H9 (cell line): ENCODE measurements at regions not wholly inside any gene's neighbourhood (a gene's known extent, or its start where the extent isn't known, plus 50 kb on each side); places are given as distances from the start of the nearest gene placed in this dataset.

Experiments
- DNase-seq: peaks from one replicate; pipeline ENCODE4 v3.0.0-alpha.2; 2017
- H2AFZ ChIP-seq: one replicate; pipeline ENCODE4 v1.6.1; 2013; ENCODE audit warnings: mild to moderate bottlenecking, low read length, control low read depth, moderate library complexity
- H2AK5ac ChIP-seq: 2 replicates; pipeline ENCODE4 v1.6.1; 2013; ENCODE audit warnings: low read length, control low read depth, mixed read lengths; ENCODE audit not compliant: insufficient read length
- H2BK120ac ChIP-seq: one replicate; pipeline ENCODE4 v1.6.1; 2013; ENCODE audit warnings: low read depth, mild to moderate bottlenecking, low read length, control low read depth, inconsistent platforms; ENCODE audit not compliant: poor library complexity, severe bottlenecking
- H2BK12ac ChIP-seq: 2 replicates; pipeline ENCODE4 v1.6.1; 2013; ENCODE audit warnings: low read length, control low read depth, mixed read lengths, low read depth; ENCODE audit not compliant: insufficient read length
- H2BK15ac ChIP-seq: 2 replicates; pipeline ENCODE4 v1.6.1; 2013; ENCODE audit warnings: low read depth, low read length, control low read depth
- H2BK20ac ChIP-seq: one replicate; pipeline ENCODE4 v1.6.1; 2013; ENCODE audit warnings: low read depth, mild to moderate bottlenecking, low read length, control low read depth, inconsistent platforms; ENCODE audit not compliant: poor library complexity, severe bottlenecking
- H2BK5ac ChIP-seq: 2 replicates; pipeline ENCODE4 v1.6.1; 2013; ENCODE audit warnings: low read length, control low read depth, mixed read lengths; ENCODE audit not compliant: insufficient read length
- H3K14ac ChIP-seq: 2 replicates; pipeline ENCODE4 v1.6.1; 2013; ENCODE audit warnings: low read length, control low read depth; ENCODE audit not compliant: insufficient read depth
- H3K18ac ChIP-seq: 2 replicates; pipeline ENCODE4 v1.6.1; 2013; ENCODE audit warnings: low read depth, mild to moderate bottlenecking, mixed read lengths, low read length, control low read depth; ENCODE audit not compliant: insufficient read length
- H3K23ac ChIP-seq: 2 replicates; pipeline ENCODE4 v1.6.1; 2013; ENCODE audit warnings: low read length, control low read depth, mixed read lengths, low read depth; ENCODE audit not compliant: insufficient read length
- H3K23me2 ChIP-seq: 2 replicates; pipeline ENCODE4 v1.6.1; 2013; ENCODE audit warnings: low read depth, mild to moderate bottlenecking, mixed read lengths, low read length, control low read depth; ENCODE audit not compliant: insufficient read length, poor library complexity, severe bottlenecking
- H3K27ac ChIP-seq: 2 replicates; pipeline ENCODE4 v1.5.1; 2013; ENCODE audit warnings: low read length, control low read depth, mixed read lengths, low read depth; ENCODE audit not compliant: insufficient read length
- H3K27me3 ChIP-seq: 2 replicates; pipeline ENCODE4 v1.6.1; 2013; ENCODE audit warnings: low read length, control low read depth, inconsistent platforms; ENCODE audit not compliant: insufficient read depth
- H3K4ac ChIP-seq: 2 replicates; pipeline ENCODE4 v1.6.1; 2013; ENCODE audit warnings: low read depth, mild to moderate bottlenecking, control low read depth, inconsistent platforms, low read length, moderate library complexity
- H3K4me1 ChIP-seq: 2 replicates; pipeline ENCODE4 v1.6.1; 2013; ENCODE audit warnings: low read length, control low read depth, inconsistent platforms; ENCODE audit not compliant: insufficient read depth
- H3K4me2 ChIP-seq: 2 replicates; pipeline ENCODE4 v1.6.1; 2013; ENCODE audit warnings: low read length, control low read depth, mixed read lengths; ENCODE audit not compliant: insufficient read length, insufficient read depth
- H3K56ac ChIP-seq: 2 replicates; pipeline ENCODE4 v1.6.1; 2013; ENCODE audit warnings: low read depth, mild to moderate bottlenecking, mixed read lengths, low read length, control low read depth; ENCODE audit not compliant: insufficient read length
- H3K79me1 ChIP-seq: 2 replicates; pipeline ENCODE4 v1.6.1; 2013; ENCODE audit warnings: low read depth, mild to moderate bottlenecking, moderate library complexity, low read length, control low read depth, inconsistent platforms; ENCODE audit not compliant: insufficient read depth, poor library complexity, severe bottlenecking
- H3K79me2 ChIP-seq: 2 replicates; pipeline ENCODE4 v1.6.1; 2013; ENCODE audit warnings: low read length, control low read depth, inconsistent platforms; ENCODE audit not compliant: insufficient read depth
- H3K9ac ChIP-seq: 2 replicates; pipeline ENCODE4 v1.6.1; 2013; ENCODE audit warnings: low read length, control low read depth, mixed read lengths; ENCODE audit not compliant: insufficient read length; ENCODE audit errors: extremely low read depth
- H3K9me3 ChIP-seq: one replicate; pipeline ENCODE4 v1.6.1; 2013; ENCODE audit warnings: low read depth, low read length, inconsistent platforms; ENCODE audit not compliant: control insufficient read depth
- H3T11ph ChIP-seq: one replicate; pipeline ENCODE4 v1.6.1; 2013; ENCODE audit warnings: mild to moderate bottlenecking, low read length, control low read depth, inconsistent platforms
- H4K20me1 ChIP-seq: one replicate; pipeline ENCODE4 v1.6.1; 2013; ENCODE audit not compliant: control insufficient read depth, insufficient read length, insufficient read depth
- H4K5ac ChIP-seq: 2 replicates; pipeline ENCODE4 v1.6.1; 2013; ENCODE audit warnings: low read depth, mild to moderate bottlenecking, mixed read lengths, low read length, control low read depth; ENCODE audit not compliant: insufficient read length
- H4K8ac ChIP-seq: replicated peaks from 2 replicates; pipeline ENCODE4 v1.6.1; 2013; ENCODE audit warnings: low read length, control low read depth, mixed read lengths, low read depth; ENCODE audit not compliant: insufficient read length
- H4K91ac ChIP-seq: 2 replicates; pipeline ENCODE4 v1.6.1; 2013; ENCODE audit warnings: low read depth, mild to moderate bottlenecking, moderate library complexity, mixed read lengths, low read length, control low read depth; ENCODE audit not compliant: insufficient read length
- H3K27ac Mint-ChIP-seq, 3 experiments: 2 replicates in 2 of 3; 3 replicates in 1 of 3; pipeline ENCODE4 v1.8.0; 2020 to 2021; ENCODE audit warnings: mixed read lengths in 3 of 3, mild to moderate bottlenecking in 1 of 3, moderate library complexity in 1 of 3
- H3K27me3 Mint-ChIP-seq: 2 replicates; pipeline ENCODE4 v1.8.0; 2021; ENCODE audit warnings: low read depth, mild to moderate bottlenecking, moderate library complexity, mixed read lengths
- H3K36me3 Mint-ChIP-seq, 3 experiments: 2 replicates in 2 of 3; 3 replicates in 1 of 3; pipeline ENCODE4 v1.8.0; 2020 to 2021; ENCODE audit warnings: low read depth in 3 of 3, mixed read lengths in 3 of 3; ENCODE audit not compliant: insufficient read depth in 1 of 3
- H3K4me1 Mint-ChIP-seq, 2 experiments: 2 replicates each; pipeline ENCODE4 v1.8.0; 2020; ENCODE audit warnings: mixed read lengths in 2 of 2
- H3K4me3 Mint-ChIP-seq, 2 experiments: 2 replicates in 1 of 2; 3 replicates in 1 of 2; pipeline ENCODE4 v1.8.0; 2020 to 2021; ENCODE audit warnings: mild to moderate bottlenecking in 2 of 2, mixed read lengths in 2 of 2, moderate library complexity in 1 of 2
- H3K9me3 Mint-ChIP-seq, 2 experiments: 2 replicates in 1 of 2; 3 replicates in 1 of 2; pipeline ENCODE4 v1.8.0; 2020; ENCODE audit warnings: mild to moderate bottlenecking in 2 of 2, mixed read lengths in 2 of 2, moderate library complexity in 1 of 2
- CTCF ChIP-seq: fragments of 200-600 bp; sonication (generic); conservative IDR thresholded peaks from 3 replicates; pipeline ENCODE4 v1.8.0; 2021; ENCODE audit warnings: antibody characterized with exemption, mild to moderate bottlenecking
- WGBS: extraction: QIAGEN DNeasy Blood & Tissue Kit; methylation state at CpG from one replicate; pipeline ENCODE4 v1.1.7; 2013; ENCODE audit warnings: missing lambda C conversion rate, low lambda C conversion rate, mixed read lengths; ENCODE audit not compliant: insufficient read length; ENCODE audit errors: extremely low coverage; 5-methylcytosine and 5-hydroxymethylcytosine counted together

GRCh38 chr12:83954956-83955601 is 957.5 kb downstream of the SLC6A15 start:
- no CpG with 5 or more reads among the region's 3 CpGs for WGBS
- H2BK20ac ChIP-seq = no peak overlapping the region
- H2BK12ac ChIP-seq = no peak overlapping the region
- H3K27ac ChIP-seq = peak overlapping the region; percentile 54
- H3K27me3 ChIP-seq = no peaks in the 10 kb centered on the region
- H3K4me1 ChIP-seq = peaks cover 2% of the 10 kb centered on the region; the same call in 1 of the 2 replicates
- H3K9ac ChIP-seq = no peak overlapping the region
- H3K4me2 ChIP-seq = no peak overlapping the region
- H3K4ac ChIP-seq = no peak overlapping the region
- H3K9me3 ChIP-seq = peaks cover 5% of the 10 kb centered on the region
- DNase-seq = peak; percentile 57
- no peak overlapping the region for H3K14ac ChIP-seq
- H4K8ac ChIP-seq = no peak overlapping the region
- H2BK15ac ChIP-seq = no peak overlapping the region
- no peaks in the 10 kb centered on the region for H4K20me1 ChIP-seq
- H3K79me2 ChIP-seq = no peaks in the 10 kb centered on the region
- no peak overlapping the region for H4K91ac ChIP-seq
- H3K23me2 ChIP-seq = no peaks in the 10 kb centered on the region
- peaks cover 23 to 31% of the 10 kb centered on the region in 2 experiments for H3K4me1 Mint-ChIP-seq
- no peak overlapping the region for H2BK120ac ChIP-seq
- no peak overlapping the region for H2AFZ ChIP-seq
- H3K23ac ChIP-seq = no peak overlapping the region
- H4K5ac ChIP-seq = no peak overlapping the region
- no peak overlapping the region for H3T11ph ChIP-seq
- peaks cover 4 to 13% (median 10%) of the 10 kb centered on the region in 3 experiments for H3K36me3 Mint-ChIP-seq
- no peaks in the 10 kb centered on the region for H3K27me3 Mint-ChIP-seq
- no peak overlapping the region for H3K56ac ChIP-seq
- peak overlapping the region in 2 of 3 experiments; percentile 46 to 97; a peak in 3 of 7 replicates for H3K27ac Mint-ChIP-seq
- H2AK5ac ChIP-seq = no peak overlapping the region
- H3K9me3 Mint-ChIP-seq = peaks cover 6 to 10% of the 10 kb centered on the region in 2 experiments
- peak; percentile 71 for TF ChIP-seq CTCF
- H2BK5ac ChIP-seq = no peak overlapping the region
- H3K18ac ChIP-seq = no peak overlapping the region
- no peaks in the 10 kb centered on the region for H3K79me1 ChIP-seq
- H3K4me3 Mint-ChIP-seq = no peak overlapping the region
